ENCODE measurements at regions not wholly inside any gene's neighbourhood (a gene's known extent, or its start where the extent isn't known, plus 50 kb on each side); places are given as distances from the start of the nearest gene placed in this dataset.

GRCh38 chr5:27524515-27524914 is 486.1 kb upstream of the CDH9 start:
- no peak for DNase-seq (ENCODE audit: extremely low read depth, low read depth)

GRCh38 chr5:27523629-27524028 is 485.2 kb upstream of the CDH9 start:
- peak; percentile 19 for DNase-seq (ENCODE audit: extremely low read depth, low read depth)

DNA sequence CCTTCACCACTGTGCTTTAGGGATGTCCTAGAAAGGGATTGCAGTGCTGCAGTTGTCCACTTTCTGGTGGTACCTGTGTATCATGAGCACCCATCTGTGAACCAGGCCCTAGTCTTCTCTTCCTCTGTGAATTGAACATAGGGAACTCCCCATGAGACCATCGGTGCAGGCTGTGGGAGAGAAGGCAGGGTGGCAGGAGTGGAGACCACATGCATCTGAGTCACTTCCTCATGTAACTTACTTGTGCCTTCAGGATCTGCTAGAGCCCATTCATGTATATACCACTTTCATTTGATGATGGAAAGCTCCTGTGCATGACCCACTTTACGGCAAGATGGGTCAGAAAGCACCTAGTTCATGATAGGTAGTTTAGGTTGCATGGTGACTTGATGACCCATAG is 478.1 kb upstream of the CDH9 start:
- DNase-seq (ENCODE audit: extremely low read depth, low read depth), result no peak

GRCh38 chr5:27511061-27511460 is 472.7 kb upstream of the CDH9 start:
- DNase-seq (ENCODE audit: extremely low read depth, low read depth), result no peak

GRCh38 chr5:27503813-27504212 is 465.4 kb upstream of the CDH9 start:
- DNase-seq (ENCODE audit: extremely low read depth, low read depth), result no peak

GRCh38 chr5:27502236-27502635 is 463.9 kb upstream of the CDH9 start:
- DNase-seq (ENCODE audit: extremely low read depth, low read depth), result no peak

GRCh38 chr5:27497491-27497890 is 459.1 kb upstream of the CDH9 start:
- DNase-seq (ENCODE audit: extremely low read depth, low read depth), result no peak

DNA sequence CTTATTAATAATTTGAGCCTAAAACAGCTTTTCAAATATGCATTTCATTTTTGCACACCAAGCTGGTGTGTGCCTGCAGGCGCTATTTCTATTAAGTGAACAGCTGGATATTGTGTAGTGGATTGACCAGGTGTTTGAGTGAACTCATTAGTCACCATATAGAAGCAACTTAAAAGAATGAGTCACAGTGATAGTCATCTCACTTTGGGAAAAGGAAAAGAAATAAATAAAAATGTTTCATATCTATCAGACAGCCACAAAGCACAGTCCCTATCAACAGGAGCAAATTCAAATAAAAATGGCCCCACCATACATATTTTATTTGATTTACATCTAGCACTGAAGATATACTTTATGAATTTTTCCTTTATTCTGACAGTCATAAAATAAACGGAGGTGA is 456.5 kb upstream of the CDH9 start:
- no peak for DNase-seq (ENCODE audit: extremely low read depth, low read depth)

GRCh38 chr5:27491746-27492439 is 453.5 kb upstream of the CDH9 start:
- no peak for DNase-seq (ENCODE audit: extremely low read depth, low read depth)

- no peak for DNase-seq (ENCODE audit: extremely low read depth, low read depth)
Measured at GRCh38 chr5:27491047-27491446, 452.7 kb upstream of the CDH9 start.

DNA sequence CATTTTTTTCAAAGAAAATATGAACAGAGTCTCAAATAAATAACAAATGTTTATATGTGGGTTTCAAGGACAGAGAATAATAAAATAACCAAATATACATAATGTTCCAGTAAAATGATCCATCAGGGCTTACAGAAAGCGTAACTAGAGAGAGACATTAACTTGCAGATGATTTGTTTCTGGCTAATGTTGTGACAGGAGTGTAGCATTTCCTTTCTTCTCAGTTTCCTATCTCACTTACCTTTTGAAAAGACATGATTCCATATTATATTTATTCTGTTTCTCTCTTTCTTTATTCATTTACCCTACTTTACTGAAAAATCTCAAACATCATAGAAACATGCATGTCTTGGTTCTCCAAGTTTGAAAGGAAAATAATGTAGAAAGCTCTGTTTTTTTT is 451.3 kb upstream of the CDH9 start:
- DNase-seq (ENCODE audit: extremely low read depth, low read depth), result no peak

DNA sequence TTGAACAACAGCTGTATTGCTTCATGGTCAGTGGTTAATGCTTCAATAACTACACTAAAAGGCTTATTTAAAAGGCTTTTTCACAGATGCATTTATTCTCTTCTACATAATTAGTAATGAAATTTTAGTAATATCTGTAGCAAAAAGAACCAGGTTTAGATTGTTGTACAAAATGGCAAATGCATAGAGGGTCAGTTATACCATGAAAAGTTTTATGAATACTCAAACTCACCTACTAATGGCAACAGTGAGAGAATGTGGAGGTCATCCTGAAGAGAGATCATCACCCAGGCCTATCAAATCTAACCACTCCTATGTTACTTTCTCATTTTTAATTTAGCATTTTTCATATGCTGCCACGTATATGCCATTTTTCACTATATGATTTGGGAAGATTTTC is 444.3 kb upstream of the CDH9 start:
- no peak for DNase-seq (ENCODE audit: extremely low read depth, low read depth)

GRCh38 chr5:27479859-27480258 is 441.5 kb upstream of the CDH9 start:
- no peak for DNase-seq (ENCODE audit: extremely low read depth, low read depth)

GRCh38 chr5:27477550-27477949 is 439.2 kb upstream of the CDH9 start:
- no peak for DNase-seq (ENCODE audit: extremely low read depth, low read depth)

DNA sequence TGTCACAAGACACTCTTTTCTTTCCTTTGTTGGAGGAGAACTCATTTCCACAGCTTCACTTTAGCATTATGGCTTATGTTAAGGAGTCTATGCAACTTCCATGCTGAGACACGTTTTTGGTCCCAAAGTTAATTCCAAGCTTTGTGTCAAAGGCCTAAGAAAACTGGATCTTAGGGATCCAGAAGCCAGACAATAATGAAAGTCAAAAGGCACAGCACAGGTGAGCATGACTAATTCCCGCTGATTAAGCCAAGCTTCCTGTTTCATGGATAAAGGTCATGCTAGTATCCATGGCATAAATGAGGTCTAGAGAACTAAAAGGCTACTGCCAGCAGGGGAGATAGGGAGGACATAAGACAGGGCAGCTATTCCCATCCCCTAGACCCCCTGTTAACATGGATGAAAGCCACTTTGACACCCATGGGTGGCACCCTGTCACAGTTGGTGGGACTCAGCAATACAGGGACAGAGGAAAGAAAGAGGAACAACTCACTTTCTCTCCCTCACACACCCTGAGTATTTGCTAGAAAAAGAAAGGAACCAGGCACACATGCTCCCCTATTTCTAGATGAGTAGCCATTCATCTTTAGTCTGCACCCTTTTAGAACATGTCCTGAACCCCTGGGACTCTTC is 438.1 kb upstream of the CDH9 start:
- DNase-seq (ENCODE audit: extremely low read depth, low read depth), result no peak

GRCh38 chr5:27475063-27475462 is 436.7 kb upstream of the CDH9 start:
- no peak for DNase-seq (ENCODE audit: extremely low read depth, low read depth)

GRCh38 chr5:27474395-27474794 is 436.0 kb upstream of the CDH9 start:
- DNase-seq (ENCODE audit: extremely low read depth, low read depth), result no peak

DNA sequence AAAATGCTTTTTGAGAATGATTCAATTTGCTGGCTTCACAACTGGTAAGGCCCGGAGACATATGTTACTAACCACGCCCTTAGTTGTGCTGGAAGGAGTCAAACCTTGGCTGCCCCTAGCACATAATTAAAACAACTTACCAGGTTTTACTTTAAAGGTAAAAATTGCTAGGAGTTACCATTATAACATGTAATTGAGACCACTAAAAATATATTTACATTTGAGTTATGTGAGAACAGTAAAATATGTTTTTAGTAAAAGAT is 435.6 kb upstream of the CDH9 start:
- DNase-seq (ENCODE audit: extremely low read depth, low read depth), result no peak

DNA sequence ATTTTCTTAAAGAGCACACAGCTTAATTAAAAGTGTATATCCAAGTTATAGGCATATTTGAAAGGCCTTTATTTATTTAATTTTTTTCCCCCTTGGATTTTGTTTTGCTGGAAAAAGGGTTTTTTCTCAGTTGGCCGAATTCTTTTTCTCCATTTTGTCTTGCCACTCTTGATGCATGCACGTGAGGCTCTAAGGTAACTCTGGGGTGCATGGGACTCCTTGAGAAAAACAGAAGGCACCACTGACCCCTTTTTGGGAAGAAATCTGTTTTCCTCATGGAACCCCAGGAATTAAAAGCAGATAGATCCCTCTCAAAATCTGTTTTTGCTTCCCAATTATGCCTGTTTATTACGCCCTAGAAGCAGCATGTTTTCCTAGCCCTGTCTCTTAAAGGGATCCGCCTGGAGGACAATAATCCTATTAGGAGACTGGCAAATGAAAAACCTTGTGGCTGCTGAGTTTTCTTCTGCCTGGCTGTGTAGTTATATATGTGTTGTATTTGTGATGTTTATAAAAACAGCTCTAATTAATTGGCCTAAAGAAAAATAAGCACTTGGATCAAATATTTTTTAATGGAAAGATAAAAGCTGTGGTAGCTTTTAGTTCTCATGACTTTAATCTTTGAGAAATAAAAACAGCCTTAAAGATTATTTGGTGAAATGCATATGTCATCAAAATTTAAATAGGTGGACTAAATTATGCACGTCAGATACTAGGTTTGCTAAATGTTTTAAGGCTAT is 435.1 kb upstream of the CDH9 start:
- DNase-seq (ENCODE audit: extremely low read depth, low read depth), result no peak

DNA sequence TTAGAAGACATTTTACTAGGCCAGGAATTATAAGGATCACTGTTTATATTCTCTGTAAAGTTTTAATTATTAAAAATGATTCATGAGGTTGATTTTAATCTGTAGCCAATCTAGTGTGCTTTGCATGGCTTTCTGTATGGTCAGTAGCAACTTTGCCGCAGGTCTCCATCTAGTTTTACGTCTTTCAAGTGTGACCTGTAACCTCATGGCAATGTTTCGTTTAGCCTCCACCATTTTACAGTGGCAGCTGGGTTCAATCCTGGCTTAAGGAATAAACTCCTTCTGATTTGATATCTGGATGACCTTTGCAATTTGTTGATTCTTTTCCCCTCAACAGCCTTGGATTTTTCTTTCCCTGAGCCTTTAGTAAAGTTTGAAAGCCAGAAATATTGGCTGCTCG is 434.5 kb upstream of the CDH9 start:
- DNase-seq (ENCODE audit: extremely low read depth, low read depth), result no peak

DNA sequence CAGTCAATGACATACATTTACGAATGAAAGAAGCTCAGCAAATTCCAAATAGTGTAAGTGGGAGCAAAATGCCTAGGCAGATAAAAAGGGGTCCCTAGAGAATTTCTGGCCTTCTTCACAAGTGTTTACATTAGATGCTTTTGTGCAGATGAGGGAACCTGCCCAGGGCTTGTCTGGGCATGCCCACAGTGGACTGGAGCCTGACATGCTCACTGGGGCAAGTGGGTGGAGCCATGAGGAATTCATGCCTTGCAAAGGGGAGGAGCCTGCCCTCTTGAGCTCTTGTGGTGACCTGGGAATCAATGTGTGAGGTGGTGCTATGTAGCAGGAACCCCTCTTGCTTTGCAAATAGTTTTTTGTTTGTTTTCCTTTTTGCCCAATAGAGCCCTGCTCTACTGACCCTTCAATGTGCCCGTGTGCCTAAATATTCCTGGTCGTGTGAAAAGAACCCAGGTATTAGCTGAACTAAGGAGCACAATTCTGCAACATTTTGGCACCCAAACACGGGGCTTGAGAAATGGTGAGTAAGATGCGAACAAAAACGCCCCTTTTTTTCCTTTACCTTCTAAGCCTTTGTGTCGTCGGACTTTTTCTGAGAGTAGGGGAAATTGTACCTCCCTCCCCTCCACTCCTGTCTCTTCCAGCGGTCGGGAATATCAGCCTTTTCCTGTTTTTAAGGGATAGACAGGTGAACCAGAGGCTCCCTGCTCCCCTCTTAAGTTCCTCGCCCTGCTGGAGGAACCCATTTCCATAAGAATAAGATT is 433.8 kb upstream of the CDH9 start:
- DNase-seq (ENCODE audit: extremely low read depth, low read depth), result peak; percentile 77

DNA sequence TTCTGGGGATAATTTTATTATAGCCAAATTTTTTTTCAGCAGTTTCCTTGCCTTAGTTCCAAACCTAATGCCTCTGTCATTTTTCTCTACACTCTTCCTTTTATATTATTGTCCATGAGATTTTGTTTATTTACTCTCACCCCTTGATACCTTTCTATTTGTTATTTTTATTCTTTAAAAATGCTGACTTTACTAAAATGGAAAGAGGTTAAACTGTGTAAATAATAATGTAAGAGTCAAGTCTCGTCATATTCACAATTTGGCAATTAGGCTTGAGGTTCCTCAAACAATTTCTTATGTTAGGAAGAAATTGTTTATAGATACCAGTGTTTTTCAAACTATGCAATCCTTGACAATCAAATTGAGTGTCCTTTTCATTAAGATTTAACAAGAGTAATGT is 428.6 kb upstream of the CDH9 start:
- DNase-seq (ENCODE audit: extremely low read depth, low read depth), result no peak

Data from NCI-H460 (cell line).